Dedifferentiated amniotic fluid mesenchymal stem cell (primary cell): ENCODE measurements at regions not wholly inside any gene's neighbourhood (a gene's known extent, or its start where the extent isn't known, plus 50 kb on each side); places are given as distances from the start of the nearest gene placed in this dataset.

ENCODE experiments used
- DNase-seq: peaks from one replicate; pipeline ENCODE4 v3.0.0-alpha.2; 2016; ENCODE audit errors: extremely low spot score

DNA sequence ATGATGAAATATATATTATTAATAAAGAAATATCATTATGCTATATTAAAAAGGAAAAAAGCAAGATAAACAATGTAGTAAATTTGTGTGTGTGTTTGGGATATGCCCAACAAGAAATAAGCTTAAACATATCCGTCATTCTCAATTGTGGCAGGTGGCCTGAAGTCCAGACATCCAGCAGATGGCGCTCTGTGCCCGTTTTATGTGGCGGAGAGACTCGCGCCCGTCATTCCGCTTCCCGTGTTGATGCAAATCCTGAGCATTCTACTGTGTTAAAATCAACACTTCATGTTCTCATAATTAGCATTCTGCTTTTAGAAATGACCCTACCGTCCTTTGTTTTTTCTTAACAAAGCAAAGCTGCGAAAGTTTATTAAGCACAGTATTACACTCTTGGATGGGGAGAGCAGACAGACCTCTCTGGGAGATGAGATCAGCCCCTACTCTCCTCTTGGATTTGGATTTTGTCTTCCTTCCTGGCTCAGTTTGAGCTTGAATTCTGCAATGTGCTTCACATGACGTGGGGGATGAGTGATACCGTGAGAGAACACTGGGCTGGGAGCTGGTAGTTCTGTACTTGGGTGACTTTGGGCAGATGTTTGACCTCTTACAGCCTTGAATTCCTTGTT lies 125.8 kb downstream of the MCHR2 start:
- peak; percentile 70 for DNase-seq
